Esophagus mucosa (tissue), 1 donor: ENCODE measurements at regions not wholly inside any gene's neighbourhood (a gene's known extent, or its start where the extent isn't known, plus 50 kb on each side); places are given as distances from the start of the nearest gene placed in this dataset.
"Not testable (repeated sequence)": the region's sequence is repeated elsewhere in the genome, so short reads cannot be mapped to it uniquely, and the experiment has no call there.

Experiments
- ATAC-seq: fragments of 200-7000 bp; cut with Tn5 transposase; one replicate; pipeline ENCODE4 v1.9.1; 2020
- donor health status: DM: yes; HTN: yes; CAD: no.

DNA sequence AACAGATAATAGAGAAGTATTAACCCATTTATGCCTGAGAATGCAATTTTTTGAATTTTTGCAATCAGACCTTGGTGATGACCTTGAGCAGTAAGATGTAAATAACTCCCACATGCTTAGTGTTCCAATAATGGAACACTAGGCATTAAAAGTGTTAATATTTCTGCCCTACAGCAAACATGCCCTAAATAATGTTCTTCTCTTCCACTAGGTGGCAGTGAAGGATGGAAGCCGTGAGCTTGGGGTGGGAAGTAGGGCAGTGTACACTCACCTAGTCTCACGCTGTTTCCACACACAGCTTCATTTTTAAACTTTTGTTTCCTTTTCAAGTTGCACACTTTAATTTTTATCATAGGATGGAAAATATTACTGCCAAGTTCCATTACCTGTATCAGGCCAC is 613.1 kb upstream of the HS3ST1 start:
- no peak for ATAC-seq

DNA sequence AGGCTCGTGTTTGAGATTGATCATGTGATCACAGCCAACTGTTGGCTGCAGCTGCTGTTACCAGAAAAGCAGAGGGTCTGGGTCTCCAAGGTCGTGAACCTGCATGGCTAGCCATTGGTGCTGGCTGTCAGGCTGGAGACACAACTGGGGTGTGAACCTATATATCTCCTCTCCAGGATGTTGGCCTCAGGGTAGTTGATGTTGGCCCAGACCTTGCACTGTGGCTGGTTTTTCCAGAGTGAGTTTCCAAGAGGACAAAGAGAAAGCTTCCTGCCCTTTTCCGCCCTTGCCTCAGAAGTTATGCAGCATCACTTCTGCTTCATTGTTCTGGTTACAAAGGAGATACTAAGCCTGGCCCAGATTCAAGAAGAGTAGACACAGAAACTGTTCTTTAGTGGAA is 607.8 kb upstream of the HS3ST1 start:
- no peak for ATAC-seq

DNA sequence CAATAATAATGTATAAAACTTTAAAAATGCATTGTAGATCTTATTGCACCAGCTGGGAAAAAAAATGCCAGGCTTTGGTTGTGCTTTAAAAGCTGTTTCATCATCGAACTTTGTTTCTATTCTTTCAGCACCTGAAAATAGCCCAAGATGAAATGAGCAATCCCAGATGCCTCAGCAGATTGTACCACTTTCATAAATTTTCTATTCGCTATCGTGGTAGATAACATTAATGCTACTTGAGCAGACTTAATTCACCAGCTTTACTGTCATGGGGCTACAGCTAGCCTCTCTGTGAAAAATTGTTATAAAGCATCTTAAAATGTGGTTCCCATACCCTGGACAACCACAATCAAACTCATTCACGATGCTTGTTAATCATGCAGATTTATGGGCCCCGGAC is 599.6 kb upstream of the HS3ST1 start:
- ATAC-seq: no peak

DNA sequence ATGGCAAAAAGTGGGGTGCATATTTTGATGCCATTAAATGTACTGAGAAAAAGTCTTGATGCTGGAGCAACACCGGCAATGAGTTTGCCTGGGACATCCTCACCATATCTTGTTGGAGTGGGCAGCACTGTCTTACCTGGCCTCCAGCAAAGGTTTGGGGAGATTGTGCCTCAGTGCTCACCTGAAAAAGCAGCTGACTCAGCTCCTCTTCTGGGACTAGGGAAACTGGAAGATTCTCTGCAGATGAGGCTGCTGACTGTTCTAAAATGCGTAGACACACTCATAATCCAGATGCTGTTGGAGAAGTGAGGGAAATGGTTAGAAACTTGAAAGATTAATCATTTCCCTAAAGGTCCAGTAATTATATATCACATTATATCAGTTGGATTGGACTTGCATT is 593.7 kb upstream of the HS3ST1 start:
- ATAC-seq: no peak

DNA sequence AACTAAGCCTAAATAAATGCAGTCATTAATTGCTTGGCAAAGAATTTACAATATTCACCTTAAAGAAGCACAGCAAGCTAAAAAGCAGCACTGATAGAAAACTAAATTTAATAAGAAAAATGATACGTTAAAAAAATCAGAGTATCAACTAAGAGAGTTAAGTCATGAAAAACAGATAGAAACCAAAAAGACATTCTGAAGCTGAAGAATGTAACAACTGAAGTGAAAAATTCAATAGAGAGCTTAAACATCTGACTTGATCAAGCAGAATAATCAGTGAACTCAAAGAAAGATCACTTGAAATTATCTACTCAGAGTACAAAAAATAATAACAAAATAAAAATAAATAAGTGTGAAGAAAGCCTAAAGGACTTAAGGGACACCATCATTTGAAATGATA is 588.0 kb upstream of the HS3ST1 start:
- no peak for ATAC-seq

DNA sequence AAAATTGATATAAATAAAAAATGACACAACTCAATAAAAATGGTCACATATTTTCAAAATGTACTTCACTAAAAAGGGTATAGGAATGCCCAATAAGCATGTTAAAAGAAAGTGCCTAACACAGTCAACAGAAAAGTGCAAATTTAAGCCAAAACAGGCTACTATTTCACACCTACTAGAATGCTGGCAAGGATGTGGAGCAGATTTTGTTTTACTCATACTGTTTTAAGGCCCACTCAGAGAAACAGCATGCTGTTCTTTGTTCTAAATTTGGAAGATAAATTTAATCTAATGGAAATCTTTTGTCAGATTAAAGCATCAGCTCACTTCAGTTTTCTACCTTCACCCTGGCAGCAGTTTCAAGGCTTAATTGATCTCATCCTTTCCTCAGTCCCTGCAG is 576.8 kb upstream of the HS3ST1 start:
- no peak for ATAC-seq

DNA sequence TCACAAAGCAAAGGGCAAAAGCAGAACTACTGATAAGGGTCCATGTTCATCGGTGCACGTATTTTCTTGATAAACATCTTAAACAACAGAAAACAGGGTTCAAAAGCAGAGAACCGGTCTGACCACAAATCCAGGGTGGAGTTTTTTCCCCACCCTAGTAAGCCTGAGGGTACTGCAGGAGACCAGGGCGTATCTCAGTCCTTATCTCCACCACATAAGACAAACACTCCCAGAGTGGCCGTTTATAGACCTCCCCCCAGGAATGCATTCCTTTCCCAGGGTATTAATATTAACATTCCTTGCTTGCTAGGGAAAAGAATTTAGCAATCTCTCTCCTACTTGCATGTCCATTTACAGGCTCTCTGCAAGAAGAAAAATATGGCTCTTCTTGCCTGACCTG is 567.9 kb upstream of the HS3ST1 start:
- ATAC-seq: not testable (repeated sequence)

DNA sequence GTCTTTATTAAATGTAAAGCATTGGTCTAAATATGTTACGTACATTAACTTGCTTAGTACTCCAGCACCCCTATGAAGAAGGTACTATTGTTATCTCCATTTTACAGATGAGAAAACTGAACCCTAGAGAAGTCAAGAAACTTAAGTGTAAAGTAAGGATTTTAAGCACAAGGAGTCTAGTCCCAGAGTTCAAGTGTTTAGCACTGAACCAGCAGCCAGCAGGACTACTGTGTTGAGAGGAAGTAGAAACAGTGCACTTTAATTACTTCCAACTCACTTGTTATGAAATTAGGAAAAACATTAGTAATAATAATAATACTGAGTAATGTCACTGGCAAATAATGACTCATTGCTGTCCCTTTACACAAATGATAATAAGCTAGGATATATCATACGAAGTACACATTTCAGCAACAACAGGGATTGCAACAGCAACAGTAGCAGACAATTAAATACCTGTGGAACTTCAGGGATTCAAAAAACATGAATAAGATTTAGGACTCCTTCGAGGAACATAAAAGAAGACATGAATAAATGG is 548.1 kb upstream of the HS3ST1 start:
- ATAC-seq: no peak

DNA sequence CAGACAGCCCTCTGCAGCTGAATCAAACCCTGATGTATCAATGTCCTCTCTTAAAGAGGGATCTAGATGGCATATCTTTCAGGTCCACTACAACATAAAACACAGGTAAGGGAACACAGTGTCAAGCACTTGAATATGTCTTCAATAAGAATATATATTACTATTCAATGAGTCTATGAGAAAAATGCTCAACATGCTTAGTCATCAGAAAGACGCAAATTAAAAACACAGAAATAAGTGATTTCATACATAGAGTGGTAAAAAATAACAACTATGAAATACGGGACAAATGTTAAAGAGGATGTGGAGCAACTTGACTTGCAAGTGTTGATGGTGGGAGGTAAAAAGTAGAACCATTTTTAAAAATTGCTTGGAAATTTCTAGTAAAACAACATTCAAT is 544.6 kb upstream of the HS3ST1 start:
- no peak for ATAC-seq

DNA sequence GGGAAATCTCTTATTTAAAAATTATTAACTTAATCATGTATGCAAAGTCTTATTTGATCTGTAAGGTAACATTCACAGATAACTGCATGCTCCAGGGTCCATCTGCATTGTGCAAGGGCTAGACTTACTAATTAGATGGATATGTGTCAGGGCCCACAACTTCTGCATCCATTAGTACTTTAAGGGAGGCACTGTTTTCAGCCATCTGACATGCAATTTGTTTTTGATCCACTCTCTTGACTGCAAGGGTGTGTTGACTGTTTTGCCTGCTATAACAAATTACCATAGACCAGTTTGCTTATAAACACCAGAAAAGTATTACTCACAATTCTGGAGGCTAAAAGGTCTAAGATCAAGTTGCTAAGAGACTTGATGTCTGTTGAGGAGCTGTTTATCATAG is 542.1 kb upstream of the HS3ST1 start:
- ATAC-seq: no peak

DNA sequence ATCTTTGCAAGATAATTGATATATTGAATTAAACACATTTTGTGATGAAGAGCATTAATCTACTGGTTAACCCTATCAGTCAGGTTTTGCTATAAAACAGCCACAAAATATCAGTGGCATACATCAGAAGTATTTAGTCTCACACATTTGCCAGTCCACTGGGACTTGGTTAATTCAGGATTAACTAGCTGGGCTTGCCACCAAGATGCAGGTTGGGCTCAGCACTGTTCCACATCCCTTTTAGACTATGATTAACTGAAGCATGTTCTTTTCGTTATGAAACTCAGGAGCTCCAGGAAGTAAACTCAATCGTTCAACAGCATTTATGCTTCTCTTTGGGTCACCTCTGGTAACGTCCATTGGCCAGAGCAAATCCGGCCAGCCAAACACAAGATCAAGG is 538.1 kb upstream of the HS3ST1 start:
- no peak for ATAC-seq

DNA sequence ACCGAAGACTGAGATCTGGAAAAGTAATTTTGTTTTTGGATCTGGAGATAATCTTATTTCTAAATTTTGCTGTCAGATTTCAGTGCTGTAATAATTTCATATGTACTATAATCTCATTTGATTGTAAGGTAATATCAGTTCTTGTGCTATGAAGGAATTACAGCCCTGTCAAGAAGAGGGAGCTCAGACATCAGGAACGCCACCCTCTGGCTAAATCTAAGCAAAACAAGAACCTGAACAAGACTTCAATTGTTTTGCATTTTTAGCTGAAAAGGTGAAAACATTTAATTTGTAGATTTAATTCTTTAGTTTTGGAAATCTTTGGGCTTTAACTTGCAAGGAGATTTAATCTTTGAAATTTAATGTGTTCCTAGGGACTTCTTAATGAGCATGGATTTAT is 525.4 kb upstream of the HS3ST1 start:
- no peak for ATAC-seq

DNA sequence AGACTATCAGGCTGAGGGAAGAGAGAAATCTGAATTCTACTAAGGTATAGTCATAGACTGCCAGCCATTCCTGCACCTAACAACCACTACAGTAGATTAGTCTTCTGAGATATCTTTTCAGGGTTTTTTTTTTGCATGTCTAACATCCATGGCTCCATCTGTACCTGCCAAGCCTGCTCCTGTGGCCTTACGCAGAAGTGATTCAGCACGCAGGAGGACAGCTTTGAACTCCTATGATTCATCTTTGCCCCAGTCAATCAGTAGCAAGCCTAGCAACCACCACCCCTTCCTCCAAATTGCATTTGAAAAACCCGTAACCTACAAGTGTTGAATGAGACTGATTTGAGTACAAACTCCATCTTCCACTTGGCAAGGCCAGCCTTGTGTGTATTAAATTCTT is 520.7 kb upstream of the HS3ST1 start:
- no peak for ATAC-seq

DNA sequence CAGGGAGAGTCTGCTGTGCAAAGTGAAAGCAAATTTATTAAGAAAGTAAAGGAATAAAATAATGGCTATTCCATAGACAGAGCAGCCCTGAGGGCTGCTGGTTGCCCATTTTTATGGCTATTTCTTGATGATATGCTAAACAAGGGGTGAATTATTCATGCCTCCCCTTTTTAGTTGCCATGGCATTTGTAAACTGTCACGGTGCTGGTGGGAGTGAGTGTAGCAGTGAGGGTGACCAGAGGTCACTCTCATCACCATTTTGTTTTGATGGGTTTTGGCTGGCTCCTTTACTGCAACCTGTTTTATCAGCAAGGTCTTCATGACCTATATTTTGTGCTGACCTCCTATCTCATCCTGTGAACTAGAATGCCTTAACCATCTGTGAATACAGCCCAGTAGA is 518.9 kb upstream of the HS3ST1 start:
- ATAC-seq: not testable (repeated sequence)

DNA sequence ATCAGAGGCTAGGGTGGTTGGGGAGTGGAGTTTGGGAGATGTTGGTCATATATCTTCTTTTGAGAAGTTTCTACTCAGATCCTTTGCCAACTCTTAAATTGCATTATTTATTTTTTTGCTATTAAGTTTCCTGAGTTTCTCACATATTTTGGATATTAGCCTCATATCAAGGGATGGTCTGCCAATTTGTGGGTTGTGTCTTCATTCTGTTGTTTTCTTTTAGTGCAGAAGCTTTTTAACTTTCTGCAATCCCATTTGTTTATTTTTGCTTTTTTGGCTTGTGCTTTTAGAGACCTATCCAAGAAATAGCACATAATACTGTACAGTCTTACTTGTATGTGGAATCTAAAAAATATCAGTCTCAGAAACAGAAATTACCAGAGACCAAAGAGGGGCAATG is 509.2 kb upstream of the HS3ST1 start:
- ATAC-seq: no peak

DNA sequence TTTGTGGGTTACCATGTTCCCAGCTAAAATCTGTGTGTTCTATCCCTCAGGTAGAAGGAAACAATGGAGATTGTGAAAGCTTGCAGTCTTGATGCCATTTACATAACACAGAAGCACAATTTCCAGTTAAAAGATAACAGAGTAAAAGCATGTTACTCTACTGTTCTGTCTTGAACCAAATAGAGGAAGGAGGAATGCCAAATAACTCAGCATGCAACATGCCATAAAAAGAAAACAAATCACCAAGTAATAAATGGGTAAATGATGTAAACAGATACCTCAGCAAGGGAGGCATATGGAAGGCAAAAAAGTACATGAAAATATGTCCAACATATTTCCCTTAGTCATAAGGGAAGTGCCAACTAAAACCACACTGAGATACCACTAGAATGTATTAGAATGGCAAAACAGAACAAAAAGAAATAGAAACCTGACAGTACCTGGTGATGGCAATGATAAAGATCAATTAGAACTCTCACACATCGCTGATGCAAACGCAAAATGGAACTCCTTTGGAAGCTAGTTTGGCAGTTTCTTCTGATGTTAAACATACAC is 502.6 kb upstream of the HS3ST1 start:
- ATAC-seq: no peak

DNA sequence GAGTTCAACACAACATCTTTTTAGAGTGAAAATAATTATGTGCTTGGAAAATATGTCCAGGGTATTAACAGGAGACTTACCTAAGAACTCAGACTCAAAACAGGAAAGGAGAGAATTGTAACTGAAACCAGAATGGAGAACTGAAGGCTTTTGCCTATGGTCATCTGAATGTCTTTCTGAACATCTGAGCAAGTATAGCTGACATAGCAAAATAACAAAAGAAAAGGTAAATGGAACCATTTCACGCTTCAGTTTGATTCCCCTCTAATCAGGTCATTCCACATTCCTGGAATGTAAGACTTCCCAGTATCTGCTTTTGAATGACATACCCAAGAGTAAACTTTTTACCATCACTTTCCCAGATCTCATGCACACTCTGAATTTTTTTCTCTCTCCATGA is 500.4 kb upstream of the HS3ST1 start:
- no peak for ATAC-seq

DNA sequence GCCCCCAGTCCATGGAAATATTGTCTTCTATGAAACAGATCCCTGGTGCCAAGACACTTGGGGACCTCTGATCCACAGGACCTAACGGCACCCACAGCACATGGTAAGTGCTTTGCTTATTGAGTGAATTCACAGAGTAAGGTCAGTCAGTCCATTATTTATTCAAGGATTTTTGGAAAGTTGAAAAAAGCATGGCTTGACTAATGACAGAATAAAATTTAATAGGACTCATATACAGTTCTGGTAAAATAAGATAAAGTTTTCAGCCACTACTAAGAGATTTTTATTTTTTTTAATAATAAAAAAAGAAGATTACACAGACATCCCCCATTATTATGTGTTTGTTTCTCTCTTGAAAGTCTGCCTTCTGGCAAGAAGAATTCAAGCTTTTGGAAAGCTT is 490.6 kb upstream of the HS3ST1 start:
- ATAC-seq: no peak

DNA sequence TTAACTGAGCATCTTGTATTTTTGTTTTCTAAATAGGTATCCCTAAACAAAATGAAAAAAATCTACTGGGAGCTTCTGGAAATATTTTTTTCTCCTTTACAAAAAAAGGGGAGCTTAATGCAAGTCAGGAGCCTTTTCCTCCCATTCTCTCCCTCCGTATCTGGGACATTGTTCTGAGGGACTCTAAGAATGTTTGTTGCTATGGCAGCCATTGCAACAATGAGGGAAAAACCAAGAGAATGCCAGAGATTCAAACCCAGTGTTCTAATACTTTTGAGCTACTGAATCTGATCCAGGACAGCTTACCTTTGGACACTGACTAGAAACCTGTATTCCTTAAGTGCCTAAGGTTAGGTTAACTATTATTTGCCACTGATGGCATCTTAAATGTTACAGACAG is 485.7 kb upstream of the HS3ST1 start:
- ATAC-seq: no peak

DNA sequence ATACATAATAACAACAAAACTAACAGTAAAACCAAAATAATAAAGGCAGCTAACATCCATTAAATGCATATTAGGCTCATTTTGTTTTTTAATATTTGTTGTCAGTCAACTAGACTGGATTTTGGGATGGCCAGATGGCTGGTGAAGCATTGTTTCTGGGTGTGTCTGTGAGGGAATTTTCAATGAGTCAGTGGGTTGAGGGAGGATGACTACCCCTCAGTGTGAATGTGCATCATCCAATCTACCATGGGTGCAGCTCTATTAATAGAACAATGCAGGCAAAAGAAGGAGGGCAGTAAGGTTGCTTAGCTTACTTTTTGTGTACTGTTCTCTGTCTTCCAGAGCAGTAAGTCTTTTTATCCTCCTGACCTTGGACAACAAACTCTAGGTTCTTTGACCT is 484.2 kb upstream of the HS3ST1 start:
- no peak for ATAC-seq

DNA sequence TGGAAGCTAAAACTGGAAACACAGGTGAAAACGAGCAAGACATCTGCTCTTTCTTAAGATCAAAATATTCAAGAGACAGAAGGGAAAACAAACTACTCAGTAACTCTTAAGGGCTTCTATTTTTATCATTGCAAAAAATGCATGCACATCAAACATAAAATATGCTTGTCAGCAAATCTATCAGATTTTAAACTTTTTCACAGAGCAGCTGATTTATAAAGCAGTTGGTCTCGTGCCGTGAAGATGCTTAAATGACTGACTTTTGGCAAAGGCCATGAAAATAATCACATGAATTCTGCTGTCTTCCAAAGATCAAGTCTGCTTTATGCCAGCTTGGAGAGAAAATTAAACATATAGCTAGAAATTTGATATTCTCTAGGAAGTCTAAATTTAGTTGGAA is 482.1 kb upstream of the HS3ST1 start:
- no peak for ATAC-seq

DNA sequence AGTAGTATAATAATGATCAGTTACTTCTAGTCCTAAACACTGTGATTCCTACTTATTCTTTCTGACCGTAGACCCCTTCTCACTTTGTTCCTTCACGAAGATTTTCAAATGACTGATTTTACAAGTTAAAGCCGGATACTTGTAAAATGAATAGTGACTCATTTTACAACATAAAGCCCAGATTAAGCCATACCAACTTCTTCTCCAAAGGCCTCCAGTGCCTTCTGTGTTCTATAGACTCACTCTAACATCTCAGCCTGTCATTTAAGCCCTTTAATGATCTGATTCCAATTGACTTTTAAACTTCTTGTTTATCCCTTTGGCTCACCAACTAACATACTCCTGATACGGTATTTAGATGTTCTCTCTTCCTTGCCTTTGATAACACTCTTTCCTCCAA is 480.0 kb upstream of the HS3ST1 start:
- no peak for ATAC-seq

DNA sequence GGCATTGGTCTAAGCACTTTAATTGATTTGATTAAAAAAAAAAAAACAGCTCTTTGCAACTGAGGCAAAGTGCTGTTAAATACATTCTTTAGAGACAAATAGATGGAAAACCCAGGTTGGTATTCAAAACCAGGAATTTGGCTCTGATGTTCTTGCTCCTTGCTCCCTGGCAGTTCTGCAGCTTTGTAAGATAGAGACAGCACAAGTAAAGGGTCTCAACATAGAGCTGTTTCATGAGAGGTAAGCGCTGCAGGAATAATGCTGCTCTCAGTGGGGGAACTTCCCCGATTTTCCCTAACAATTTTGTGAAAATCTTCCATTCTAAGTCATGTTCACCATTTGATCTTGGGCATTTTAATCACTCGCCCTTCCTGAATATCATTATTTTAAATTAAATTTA is 479.5 kb upstream of the HS3ST1 start:
- ATAC-seq: no peak

DNA sequence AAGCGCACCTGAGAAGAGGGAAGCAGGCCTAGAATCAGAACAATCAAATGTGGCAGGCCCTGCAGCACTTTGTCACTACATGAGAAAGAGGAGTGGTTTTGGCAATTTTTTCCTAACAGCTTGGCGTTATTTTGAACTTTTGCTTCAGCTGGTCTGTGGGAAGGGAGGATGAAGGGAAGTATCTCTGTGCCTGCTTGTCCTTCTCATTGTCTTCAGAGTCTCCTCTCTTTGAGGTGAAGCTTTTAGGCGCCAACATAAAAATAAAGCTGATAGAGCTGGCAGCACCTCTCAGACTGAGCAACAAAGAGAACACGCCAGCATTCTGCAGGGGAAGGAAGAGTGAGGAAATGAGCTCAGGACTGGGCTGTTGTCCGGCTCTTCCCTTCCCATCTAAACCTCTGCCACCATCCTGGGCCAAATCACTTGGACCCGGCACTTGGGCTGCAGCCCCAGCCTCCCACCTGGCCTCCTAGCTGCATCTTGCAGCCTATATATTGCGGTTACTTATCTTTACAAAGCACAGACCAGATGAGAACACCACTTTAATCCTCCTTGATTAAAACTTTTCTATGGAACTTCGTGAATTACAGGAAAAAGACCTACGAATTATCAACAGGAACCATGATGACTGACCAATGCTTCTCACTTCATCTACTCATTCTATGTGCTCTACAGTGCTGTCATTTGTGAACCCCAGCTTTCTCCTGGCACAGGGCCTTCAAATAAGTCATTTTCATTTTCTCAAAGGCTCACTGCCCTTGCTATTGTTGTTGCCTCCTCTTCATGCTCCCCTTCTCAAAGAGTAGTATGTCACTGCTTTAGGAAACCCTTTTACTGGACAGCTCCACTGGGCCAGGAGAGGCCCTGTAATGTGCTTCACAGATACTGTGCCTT is 476.4 kb upstream of the HS3ST1 start:
- ATAC-seq: peak; percentile 10
